Aorta (tissue), 5 donors: ENCODE measurements at regions not wholly inside any gene's neighbourhood (a gene's known extent, or its start where the extent isn't known, plus 50 kb on each side); places are given as distances from the start of the nearest gene placed in this dataset.

ENCODE experiments used
- ATAC-seq: fragments of 200-7000 bp; cut with Tn5 transposase; one replicate; pipeline ENCODE4 v1.9.1; 2022; ENCODE audit warnings: moderate library complexity; ENCODE audit not compliant: low FRiP score
- DNase-seq, 2 donors: peaks; one replicate each; pipeline ENCODE4 v3.0.0-alpha.2; 2020
- H3K27ac ChIP-seq, 2 donors: one replicate each; pipeline ENCODE4 v1.5.1; 2013; ENCODE audit warnings: low read length in 2 of 2, mild to moderate bottlenecking in 2 of 2, moderate library complexity in 2 of 2, control low read depth in 1 of 2, inconsistent platforms in 1 of 2, low read depth in 1 of 2
- H3K27me3 ChIP-seq, 2 donors: one replicate each; pipeline ENCODE4 v1.6.1; 2013; ENCODE audit warnings: control low read depth in 1 of 2, low read length in 1 of 2, mild to moderate bottlenecking in 1 of 2, moderate library complexity in 1 of 2; ENCODE audit not compliant: insufficient read depth in 2 of 2, control insufficient read depth in 1 of 2
- H3K36me3 ChIP-seq, 2 donors: one replicate each; pipeline ENCODE4 v1.6.1; 2013; ENCODE audit warnings: control low read depth in 1 of 2, low read length in 1 of 2, mild to moderate bottlenecking in 1 of 2; ENCODE audit not compliant: insufficient read depth in 2 of 2, control insufficient read depth in 1 of 2
- H3K4me1 ChIP-seq, 2 donors: one replicate each; pipeline ENCODE4 v1.6.1; 2013; ENCODE audit warnings: low read length in 2 of 2, control low read depth in 1 of 2, mild to moderate bottlenecking in 1 of 2, moderate library complexity in 1 of 2; ENCODE audit not compliant: insufficient read depth in 2 of 2, control insufficient read depth in 1 of 2
- H3K4me3 ChIP-seq, 2 donors: one replicate each; pipeline ENCODE4 v1.5.1; 2013; ENCODE audit warnings: low read length in 2 of 2, control low read depth in 1 of 2, mild to moderate bottlenecking in 1 of 2
- H3K9me3 ChIP-seq: one replicate; pipeline ENCODE4 v1.6.1; 2013; ENCODE audit warnings: mild to moderate bottlenecking, low read length; ENCODE audit not compliant: control insufficient read depth
- WGBS, 2 donors: extraction: QIAGEN DNeasy Blood & Tissue Kit; methylation state at CpG; one replicate each; pipeline ENCODE4 v1.1.7; 2013; 5-methylcytosine and 5-hydroxymethylcytosine counted together
- intact Hi-C, 2 donors: fragments of 100-400 bp; cut with DNase I; formaldehyde crosslinking; loops; one replicate each; pipeline versions ENCODE4 v1.14.2 to v1.15.0; 2022
- donor health status: healthy with polysubstance abuse.
- donor health status: Bipolar disorder and iron deficiency.
- donor health status: DM: no; HTN: no; CAD: no.
- donor health status: DM: no; HTN: no; CAD: no.
- donor health status: DM: yes; HTN: yes; CAD: no.

GRCh38 chr15:53297828-53298227 lies 461.6 kb downstream of the WDR72 start:
- Histone ChIP-seq H3K4me1 (no peaks in the 10 kb centered on the region), H3K4me3 (no peak overlapping the region), H3K9me3 (no peaks in the 10 kb centered on the region), H3K27me3 (no peaks in the 10 kb centered on the region), H3K27ac (no peak overlapping the region), H3K36me3 (no peaks in the 10 kb centered on the region)
- 67 to 73% methylated on average over 4 of the region's 4 CpGs for WGBS, 2 donors
- ATAC-seq, result no peak
- intact Hi-C loops, result no loop called here
- DNase-seq, result no peak

GRCh38 chr15:53296603-53297002 lies 462.9 kb downstream of the WDR72 start:
- no peak for DNase-seq
- 46 to 49% methylated on average over 4 of the region's 4 CpGs for WGBS, 2 donors
- no peak overlapping the region for H3K4me3 ChIP-seq
- no peaks in the 10 kb centered on the region for H3K27me3 ChIP-seq
- no peak overlapping the region for H3K27ac ChIP-seq
- H3K36me3 ChIP-seq, result no peaks in the 10 kb centered on the region
- ATAC-seq, result no peak
- no peaks in the 10 kb centered on the region for H3K4me1 ChIP-seq
- H3K9me3 ChIP-seq, result no peaks in the 10 kb centered on the region
- intact Hi-C loops, result no loop called here

GRCh38 chr15:53295574-53295973 lies 463.9 kb downstream of the WDR72 start:
- 80 to 83% methylated on average over 5 of the region's 5 CpGs for WGBS, 2 donors
- DNase-seq, result no peak
- Histone ChIP-seq H3K27me3 (no peaks in the 10 kb centered on the region), H3K4me3 (no peak overlapping the region), H3K4me1 (no peaks in the 10 kb centered on the region), H3K27ac (no peak overlapping the region), H3K36me3 (no peaks in the 10 kb centered on the region), H3K9me3 (no peaks in the 10 kb centered on the region)
- intact Hi-C loops, result no loop called here
- ATAC-seq, result no peak

- Histone ChIP-seq H3K27ac (no peak overlapping the region), H3K4me3 (no peak overlapping the region), H3K27me3 (no peaks in the 10 kb centered on the region), H3K36me3 (no peaks in the 10 kb centered on the region), H3K9me3 (no peaks in the 10 kb centered on the region), H3K4me1 (no peaks in the 10 kb centered on the region)
- intact Hi-C loops, result no loop called here
- DNase-seq, result no peak
- no peak for ATAC-seq
- 76 to 80% methylated on average over 2 of the region's 2 CpGs for WGBS, 2 donors
Measured at GRCh38 chr15:53288542-53288941, 470.9 kb downstream of the WDR72 start.

GRCh38 chr15:53274630-53275029 lies 484.5 kb upstream of the ONECUT1 start:
- intact Hi-C loops, result no loop called here
- Histone ChIP-seq H3K4me3 (no peak overlapping the region), H3K27ac (no peak overlapping the region), H3K9me3 (no peaks in the 10 kb centered on the region), H3K27me3 (no peaks in the 10 kb centered on the region), H3K4me1 (no peaks in the 10 kb centered on the region), H3K36me3 (no peaks in the 10 kb centered on the region)
- ATAC-seq, result no peak
- DNase-seq, result no peak
- 52 to 53% methylated on average over 4 of the region's 4 CpGs for WGBS, 2 donors

DNA sequence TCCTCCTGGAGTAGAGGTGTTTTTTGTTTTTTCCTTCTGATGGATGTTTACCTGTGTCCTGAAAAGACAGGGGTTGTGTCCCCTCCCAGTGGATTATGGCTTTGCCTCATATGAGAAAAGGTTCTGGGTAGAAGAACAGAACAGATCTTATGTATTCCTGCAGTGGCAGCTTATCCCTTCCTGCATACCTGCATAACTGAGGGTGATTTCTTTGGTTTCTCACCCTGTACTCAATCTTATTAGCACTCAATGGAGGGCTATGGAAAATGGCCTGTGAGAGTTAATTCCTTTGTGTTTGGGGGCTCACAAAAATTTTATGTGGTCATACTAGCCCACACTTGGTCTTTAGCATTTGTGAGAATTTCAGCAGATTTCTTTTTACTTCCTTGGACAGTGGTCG lies 482.0 kb upstream of the ONECUT1 start:
- Histone ChIP-seq H3K27me3 (no peaks in the 10 kb centered on the region), H3K9me3 (no peaks in the 10 kb centered on the region), H3K4me1 (no peaks in the 10 kb centered on the region), H3K4me3 (no peak overlapping the region), H3K36me3 (no peaks in the 10 kb centered on the region), H3K27ac (no peak overlapping the region)
- ATAC-seq (no peak), DNase-seq (no peak)
- 0% methylated on average over 1 of the region's 1 CpG for WGBS, 2 donors
- intact Hi-C loops, result no loop called here

- ATAC-seq (no peak), DNase-seq (no peak)
- Histone ChIP-seq H3K27ac (no peak overlapping the region), H3K9me3 (no peaks in the 10 kb centered on the region), H3K4me3 (no peak overlapping the region), H3K4me1 (no peaks in the 10 kb centered on the region), H3K36me3 (no peaks in the 10 kb centered on the region), H3K27me3 (no peaks in the 10 kb centered on the region)
- intact Hi-C loops, result no loop called here
- WGBS, 2 donors, result 6 to 14% methylated on average over 2 of the region's 2 CpGs
Measured at GRCh38 chr15:53266176-53266575, 476.0 kb upstream of the ONECUT1 start.

GRCh38 chr15:53260647-53261046 lies 470.5 kb upstream of the ONECUT1 start:
- ATAC-seq (no peak), DNase-seq (no peak)
- H3K27ac ChIP-seq, result no peak overlapping the region
- no peaks in the 10 kb centered on the region for H3K9me3 ChIP-seq
- no peaks in the 10 kb centered on the region for H3K36me3 ChIP-seq
- WGBS, 2 donors, result 66 to 68% methylated on average over 1 of the region's 1 CpG
- intact Hi-C loops, result no loop called here
- H3K4me3 ChIP-seq, result no peak overlapping the region
- H3K4me1 ChIP-seq, result no peaks in the 10 kb centered on the region
- no peaks in the 10 kb centered on the region for H3K27me3 ChIP-seq

GRCh38 chr15:53256457-53256856 lies 466.3 kb upstream of the ONECUT1 start:
- Histone ChIP-seq H3K4me1 (no peaks in the 10 kb centered on the region), H3K27me3 (no peaks in the 10 kb centered on the region), H3K27ac (no peak overlapping the region), H3K9me3 (no peaks in the 10 kb centered on the region), H3K4me3 (no peak overlapping the region), H3K36me3 (no peaks in the 10 kb centered on the region)
- DNase-seq, result no peak
- ATAC-seq, result no peak
- WGBS, 2 donors, result 56 to 68% methylated on average over 4 of the region's 4 CpGs
- intact Hi-C loops, result no loop called here
